ENCODE measurements at regions not wholly inside any gene's neighbourhood (a gene's known extent, or its start where the extent isn't known, plus 50 kb on each side); places are given as distances from the start of the nearest gene placed in this dataset.

DNA sequence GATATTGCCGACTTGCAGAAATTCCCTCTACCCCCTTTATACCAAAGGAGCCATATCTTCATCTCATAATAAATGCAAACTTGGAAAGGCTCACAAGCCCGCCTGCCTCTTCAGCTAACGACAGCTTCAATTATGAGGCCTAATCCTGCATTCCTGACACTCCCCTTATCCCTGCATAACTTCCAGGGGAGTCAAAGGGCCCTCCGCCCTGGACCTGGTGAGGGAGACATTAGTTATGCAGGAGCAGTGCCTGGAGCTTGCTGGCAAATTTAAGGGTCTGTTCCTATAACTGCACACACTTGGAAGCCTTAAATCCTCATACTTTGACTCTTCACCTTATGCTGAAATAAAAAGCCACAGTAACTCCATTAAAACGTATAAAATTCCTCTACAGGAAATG is 617.9 kb downstream of the BNC2 start:
- Mint-ChIP-seq H3K36me3 (ENCODE audit: insufficient read depth, unreplicated experiment) (no peaks in the 10 kb centered on the region), H3K4me3 (ENCODE audit: low read depth, unreplicated experiment) (no peak overlapping the region), H3K4me1 (ENCODE audit: low read depth, unreplicated experiment) (no peaks in the 10 kb centered on the region), H3K9me3 (ENCODE audit: low read depth, unreplicated experiment) (no peaks in the 10 kb centered on the region), H3K27me3 (ENCODE audit: unreplicated experiment) (no peaks in the 10 kb centered on the region), H3K27ac (ENCODE audit: unreplicated experiment) (no peak overlapping the region)
- DNase-seq: no peak
- TF ChIP-seq, protein P1, sequence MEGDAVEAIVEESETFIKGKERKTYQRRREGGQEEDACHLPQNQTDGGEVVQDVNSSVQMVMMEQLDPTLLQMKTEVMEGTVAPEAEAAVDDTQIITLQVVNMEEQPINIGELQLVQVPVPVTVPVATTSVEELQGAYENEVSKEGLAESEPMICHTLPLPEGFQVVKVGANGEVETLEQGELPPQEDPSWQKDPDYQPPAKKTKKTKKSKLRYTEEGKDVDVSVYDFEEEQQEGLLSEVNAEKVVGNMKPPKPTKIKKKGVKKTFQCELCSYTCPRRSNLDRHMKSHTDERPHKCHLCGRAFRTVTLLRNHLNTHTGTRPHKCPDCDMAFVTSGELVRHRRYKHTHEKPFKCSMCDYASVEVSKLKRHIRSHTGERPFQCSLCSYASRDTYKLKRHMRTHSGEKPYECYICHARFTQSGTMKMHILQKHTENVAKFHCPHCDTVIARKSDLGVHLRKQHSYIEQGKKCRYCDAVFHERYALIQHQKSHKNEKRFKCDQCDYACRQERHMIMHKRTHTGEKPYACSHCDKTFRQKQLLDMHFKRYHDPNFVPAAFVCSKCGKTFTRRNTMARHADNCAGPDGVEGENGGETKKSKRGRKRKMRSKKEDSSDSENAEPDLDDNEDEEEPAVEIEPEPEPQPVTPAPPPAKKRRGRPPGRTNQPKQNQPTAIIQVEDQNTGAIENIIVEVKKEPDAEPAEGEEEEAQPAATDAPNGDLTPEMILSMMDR (IDR thresholded peaks at IDR 0.05; ENCODE audit: unreplicated experiment): no peak
- intact Hi-C loops (cut with micrococcal nuclease; ENCODE audit: unreplicated experiment): no loop called here
- BruUV-seq (replicated peaks): no TSS peak
- CTCF ChIA-PET: no interaction called here

DNA sequence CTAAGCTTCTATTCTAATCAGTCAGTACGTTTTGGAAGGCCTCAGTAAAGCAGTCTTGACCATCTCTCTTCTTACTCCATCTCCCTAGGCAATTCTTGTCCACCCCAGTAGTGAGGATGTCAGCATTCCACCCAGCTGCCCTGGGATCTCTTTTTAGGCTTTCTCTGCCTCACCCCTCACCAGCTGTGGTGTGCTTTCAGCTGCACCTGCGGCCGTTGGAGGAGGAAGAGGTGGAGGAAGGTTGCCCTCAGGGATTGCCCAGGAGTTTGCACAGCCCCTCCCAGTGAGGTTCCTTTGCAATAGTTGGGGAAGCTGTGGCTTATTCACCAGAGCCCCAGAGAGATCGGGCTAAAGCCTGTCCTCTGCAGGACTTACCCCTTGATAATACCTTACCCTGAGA is 615.8 kb downstream of the BNC2 start:
- TF ChIP-seq, protein P1 (IDR thresholded peaks at IDR 0.05; ENCODE audit: unreplicated experiment): no peak
- intact Hi-C loops (cut with micrococcal nuclease; ENCODE audit: unreplicated experiment): no loop called here
- no peaks in the 10 kb centered on the region for H3K9me3 Mint-ChIP-seq (ENCODE audit: low read depth, unreplicated experiment)
- DNase-seq: no peak
- H3K4me1 Mint-ChIP-seq (ENCODE audit: low read depth, unreplicated experiment): no peaks in the 10 kb centered on the region
- H3K36me3 Mint-ChIP-seq (ENCODE audit: insufficient read depth, unreplicated experiment): no peaks in the 10 kb centered on the region
- no peak overlapping the region for H3K4me3 Mint-ChIP-seq (ENCODE audit: low read depth, unreplicated experiment)
- no TSS peak for BruUV-seq (replicated peaks)
- no peak overlapping the region for H3K27ac Mint-ChIP-seq (ENCODE audit: unreplicated experiment)
- no peaks in the 10 kb centered on the region for H3K27me3 Mint-ChIP-seq (ENCODE audit: unreplicated experiment)
- CTCF ChIA-PET: interaction anchor here (0.6 kb wide), 1 partner anchor 1053 kb away, joined by 3 read pairs; no protein-coding TSS in a partner anchor

DNA sequence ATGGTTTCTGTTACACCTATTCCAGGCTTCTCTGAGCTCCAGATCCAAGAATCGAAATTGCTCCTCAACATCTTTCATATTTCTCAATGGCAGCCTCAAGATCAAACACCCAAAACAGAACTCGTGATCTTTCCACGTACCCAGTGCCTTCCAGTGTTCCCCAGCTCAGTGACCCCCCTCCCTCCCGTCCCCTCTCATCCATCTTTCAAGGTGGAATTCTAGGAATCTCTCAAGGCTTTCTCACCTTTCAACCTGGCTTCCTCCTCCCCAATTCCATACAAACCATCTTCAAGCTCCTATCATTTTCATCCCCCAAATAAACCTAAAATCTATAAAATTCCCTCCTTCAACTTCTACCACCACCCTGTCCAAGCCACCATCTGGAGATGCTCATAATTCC is 615.3 kb downstream of the BNC2 start:
- Mint-ChIP-seq H3K36me3 (ENCODE audit: insufficient read depth, unreplicated experiment) (no peaks in the 10 kb centered on the region), H3K27me3 (ENCODE audit: unreplicated experiment) (no peaks in the 10 kb centered on the region), H3K9me3 (ENCODE audit: low read depth, unreplicated experiment) (no peaks in the 10 kb centered on the region), H3K4me1 (ENCODE audit: low read depth, unreplicated experiment) (no peaks in the 10 kb centered on the region), H3K4me3 (ENCODE audit: low read depth, unreplicated experiment) (no peak overlapping the region), H3K27ac (ENCODE audit: unreplicated experiment) (no peak overlapping the region)
- no TSS peak for BruUV-seq (replicated peaks)
- TF ChIP-seq, protein P1 (IDR thresholded peaks at IDR 0.05; ENCODE audit: unreplicated experiment): no peak
- intact Hi-C loops (cut with micrococcal nuclease; ENCODE audit: unreplicated experiment): no loop called here
- CTCF ChIA-PET: no interaction called here
- DNase-seq: no peak

DNA sequence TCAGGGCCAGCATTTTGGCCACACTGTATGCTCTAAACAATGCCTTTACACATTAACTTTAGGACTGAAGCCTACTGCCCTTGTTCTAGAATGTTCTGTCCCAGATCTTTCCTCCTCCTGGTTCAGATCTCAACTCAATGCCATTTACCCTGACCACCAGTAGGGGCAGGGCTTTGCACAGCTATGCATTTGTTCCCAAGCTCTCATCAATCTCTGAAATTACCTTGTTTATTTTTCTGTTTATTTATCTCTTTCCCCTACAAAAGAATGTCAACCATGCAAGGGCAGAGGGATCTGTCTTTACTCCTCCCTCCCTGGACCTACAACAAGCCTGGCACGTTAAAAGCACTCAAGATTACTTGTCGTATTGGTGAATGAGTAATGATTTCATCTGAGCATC is 612.9 kb downstream of the BNC2 start:
- Mint-ChIP-seq H3K36me3 (ENCODE audit: insufficient read depth, unreplicated experiment) (no peaks in the 10 kb centered on the region), H3K9me3 (ENCODE audit: low read depth, unreplicated experiment) (no peaks in the 10 kb centered on the region), H3K4me3 (ENCODE audit: low read depth, unreplicated experiment) (no peak overlapping the region), H3K27ac (ENCODE audit: unreplicated experiment) (no peak overlapping the region), H3K4me1 (ENCODE audit: low read depth, unreplicated experiment) (no peaks in the 10 kb centered on the region), H3K27me3 (ENCODE audit: unreplicated experiment) (no peaks in the 10 kb centered on the region)
- intact Hi-C loops (cut with micrococcal nuclease; ENCODE audit: unreplicated experiment): no loop called here
- DNase-seq: no peak
- no TSS peak for BruUV-seq (replicated peaks)
- TF ChIP-seq, protein P1 (IDR thresholded peaks at IDR 0.05; ENCODE audit: unreplicated experiment): no peak
- CTCF ChIA-PET: no interaction called here
